ENCODE measurements at regions not wholly inside any gene's neighbourhood (a gene's known extent, or its start where the extent isn't known, plus 50 kb on each side); places are given as distances from the start of the nearest gene placed in this dataset.
"Not testable (repeated sequence)": the region's sequence is repeated elsewhere in the genome, so short reads cannot be mapped to it uniquely, and the experiment has no call there.

DNA sequence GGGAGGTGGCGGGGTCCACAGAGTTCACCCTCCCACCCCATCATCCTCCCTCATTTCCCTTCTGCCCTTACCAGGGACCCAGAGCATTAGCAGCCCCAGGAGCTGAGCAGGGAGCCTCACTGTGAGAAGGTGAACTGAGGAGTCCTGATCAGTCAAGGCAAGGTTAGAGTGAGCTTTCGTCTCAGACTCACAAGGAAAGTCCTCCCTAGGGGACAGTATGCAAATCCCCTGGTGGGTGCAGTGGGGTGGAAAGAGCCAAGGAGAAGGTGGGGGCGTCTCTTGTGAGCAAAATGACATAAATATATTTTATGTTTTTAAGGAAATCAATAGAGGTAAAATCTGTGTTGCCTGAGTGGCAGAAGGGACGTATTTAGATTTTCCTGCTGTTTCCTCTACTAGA lies 329.1 kb downstream of the RPIA start:
- not testable (repeated sequence) for H3K4me3 ChIP-seq (ENCODE audit: low read depth, low read length); H3K27me3 ChIP-seq (ENCODE audit: control insufficient read depth, insufficient read depth, low read length); H3K36me3 ChIP-seq (ENCODE audit: control insufficient read depth, insufficient read depth, low read length); H3K9me3 ChIP-seq (ENCODE audit: control insufficient read depth, insufficient read depth, low read length); H3K4me1 ChIP-seq (ENCODE audit: control insufficient read depth, insufficient read depth, low read length); H3K27ac ChIP-seq (ENCODE audit: low read depth, low read length); H3K9ac ChIP-seq (ENCODE audit: low read depth, low read length)

DNA sequence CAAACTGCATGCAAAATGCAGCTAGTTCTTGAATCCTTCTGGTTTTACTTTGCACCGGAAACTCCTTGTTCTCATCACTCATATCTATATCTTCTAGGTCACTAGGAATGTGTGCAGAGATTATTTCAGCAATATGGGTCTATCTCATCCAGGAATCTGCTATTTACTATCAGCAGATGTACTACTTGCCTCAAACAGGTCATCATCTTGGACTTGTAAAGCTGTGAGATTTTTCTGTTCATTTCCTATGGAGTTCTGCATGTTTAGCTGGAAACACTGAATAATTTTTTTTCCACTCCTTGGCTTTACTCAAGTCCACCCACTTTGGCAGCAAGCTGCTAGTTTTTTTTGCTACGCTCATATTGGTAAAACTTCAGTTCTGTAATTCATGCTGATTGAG lies 334.8 kb downstream of the RPIA start:
- not testable (repeated sequence) for H3K9ac ChIP-seq (ENCODE audit: low read depth, low read length); H3K36me3 ChIP-seq (ENCODE audit: control insufficient read depth, insufficient read depth, low read length); H3K27me3 ChIP-seq (ENCODE audit: control insufficient read depth, insufficient read depth, low read length); H3K9me3 ChIP-seq (ENCODE audit: control insufficient read depth, insufficient read depth, low read length); H3K4me1 ChIP-seq (ENCODE audit: control insufficient read depth, insufficient read depth, low read length); H3K4me3 ChIP-seq (ENCODE audit: low read depth, low read length); H3K27ac ChIP-seq (ENCODE audit: low read depth, low read length)

GRCh38 chr2:89027115-89027514 lies 335.6 kb downstream of the RPIA start:
- H3K4me1 ChIP-seq (ENCODE audit: control insufficient read depth, insufficient read depth, low read length); H3K9ac ChIP-seq (ENCODE audit: low read depth, low read length); H3K9me3 ChIP-seq (ENCODE audit: control insufficient read depth, insufficient read depth, low read length); H3K4me3 ChIP-seq (ENCODE audit: low read depth, low read length); H3K27me3 ChIP-seq (ENCODE audit: control insufficient read depth, insufficient read depth, low read length); H3K27ac ChIP-seq (ENCODE audit: low read depth, low read length); H3K36me3 ChIP-seq (ENCODE audit: control insufficient read depth, insufficient read depth, low read length): not testable (repeated sequence)

DNA sequence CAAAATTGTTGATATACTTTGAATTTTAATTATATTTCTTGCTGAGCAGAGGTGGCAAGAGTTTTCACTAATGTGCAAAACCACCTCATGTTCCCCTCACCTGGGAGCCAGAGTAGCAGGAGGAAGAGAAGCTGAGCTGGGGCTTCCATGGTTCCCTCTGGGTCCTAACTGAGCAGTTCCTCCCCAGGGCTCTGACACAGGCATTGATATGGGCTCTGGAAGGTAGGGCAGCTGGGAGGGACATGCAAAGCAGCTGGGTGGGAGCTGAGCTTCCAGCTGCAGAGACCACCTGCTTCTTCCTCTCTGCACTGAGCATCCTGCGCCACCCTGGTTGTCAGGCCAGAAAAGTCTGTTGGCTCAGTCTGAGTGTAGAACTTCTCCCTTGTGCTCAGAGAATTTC lies 336.1 kb downstream of the RPIA start:
- not testable (repeated sequence) for H3K9me3 ChIP-seq (ENCODE audit: control insufficient read depth, insufficient read depth, low read length); H3K4me1 ChIP-seq (ENCODE audit: control insufficient read depth, insufficient read depth, low read length); H3K9ac ChIP-seq (ENCODE audit: low read depth, low read length); H3K27ac ChIP-seq (ENCODE audit: low read depth, low read length); H3K4me3 ChIP-seq (ENCODE audit: low read depth, low read length); H3K27me3 ChIP-seq (ENCODE audit: control insufficient read depth, insufficient read depth, low read length); H3K36me3 ChIP-seq (ENCODE audit: control insufficient read depth, insufficient read depth, low read length)

- H3K9me3 ChIP-seq (ENCODE audit: control insufficient read depth, insufficient read depth, low read length); H3K27me3 ChIP-seq (ENCODE audit: control insufficient read depth, insufficient read depth, low read length); H3K27ac ChIP-seq (ENCODE audit: low read depth, low read length); H3K4me1 ChIP-seq (ENCODE audit: control insufficient read depth, insufficient read depth, low read length); H3K36me3 ChIP-seq (ENCODE audit: control insufficient read depth, insufficient read depth, low read length); H3K4me3 ChIP-seq (ENCODE audit: low read depth, low read length); H3K9ac ChIP-seq (ENCODE audit: low read depth, low read length): not testable (repeated sequence)
These were observed 337.8 kb downstream of the RPIA start for GRCh38 chr2:89029257-89029656.

DNA sequence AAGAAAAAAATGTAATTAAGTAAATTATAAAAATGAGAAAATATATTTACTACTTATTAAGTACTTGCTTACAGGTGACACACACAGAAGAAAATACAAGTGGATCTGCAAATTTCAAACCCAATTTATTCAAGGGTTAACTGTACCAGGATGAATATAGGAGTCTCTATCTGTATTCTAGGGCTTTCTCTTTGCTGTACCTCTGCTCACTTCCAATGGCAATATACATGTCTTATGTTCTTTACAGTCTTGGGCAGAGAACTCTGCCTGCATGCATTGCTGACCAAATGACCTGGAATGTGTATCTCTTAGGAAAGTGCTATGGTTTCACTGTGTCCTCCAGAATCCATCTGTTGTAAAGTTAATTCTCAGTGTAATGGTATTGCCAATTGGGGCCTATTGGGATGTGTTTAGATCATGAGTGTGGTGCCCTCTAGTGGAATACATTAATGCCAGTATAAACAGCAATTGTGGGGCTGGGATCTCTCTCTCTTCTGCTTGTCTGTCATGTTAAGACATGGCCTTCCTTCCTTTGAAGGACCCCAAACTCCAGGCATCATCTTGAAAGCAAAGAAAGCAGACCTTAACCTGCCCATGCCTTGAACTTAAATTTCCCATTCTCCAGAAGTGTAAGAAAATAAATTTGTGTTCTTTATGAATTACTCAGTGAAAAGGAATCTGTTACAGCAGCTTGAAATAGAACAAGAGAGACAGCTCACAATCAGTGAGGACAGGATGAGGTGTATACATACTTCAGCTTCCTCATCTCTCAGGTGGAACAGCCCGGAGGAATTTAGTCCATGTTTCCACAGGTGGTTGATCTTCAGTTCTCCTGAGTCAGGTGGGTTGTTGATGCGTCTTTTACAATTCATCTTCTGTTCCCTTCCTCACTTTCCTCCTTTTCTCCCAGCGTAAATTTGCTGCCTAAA lies 356.9 kb downstream of the RPIA start:
- H3K4me1 ChIP-seq (ENCODE audit: control insufficient read depth, insufficient read depth, low read length); H3K27me3 ChIP-seq (ENCODE audit: control insufficient read depth, insufficient read depth, low read length); H3K4me3 ChIP-seq (ENCODE audit: low read depth, low read length); H3K36me3 ChIP-seq (ENCODE audit: control insufficient read depth, insufficient read depth, low read length); H3K9me3 ChIP-seq (ENCODE audit: control insufficient read depth, insufficient read depth, low read length); H3K9ac ChIP-seq (ENCODE audit: low read depth, low read length); H3K27ac ChIP-seq (ENCODE audit: low read depth, low read length): not testable (repeated sequence)

DNA sequence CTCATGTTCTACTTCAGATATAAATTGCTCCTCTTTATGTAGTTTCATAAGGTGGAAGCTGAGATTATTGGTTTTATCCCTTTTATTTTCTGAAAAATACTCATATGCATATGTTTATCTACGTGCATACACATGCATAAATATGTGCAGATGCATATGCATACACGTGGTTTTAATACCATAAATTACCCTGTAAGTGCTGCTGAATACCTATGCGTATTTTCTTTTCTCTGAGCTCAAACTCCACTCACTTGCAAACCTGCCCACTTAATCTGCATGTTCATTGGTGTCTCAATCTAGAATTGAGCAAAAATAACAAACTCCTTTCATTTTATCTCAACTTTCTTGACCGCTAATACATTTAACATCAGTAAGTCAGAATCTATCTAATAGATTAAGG lies 367.1 kb downstream of the RPIA start:
- not testable (repeated sequence) for H3K36me3 ChIP-seq (ENCODE audit: control insufficient read depth, insufficient read depth, low read length); H3K9ac ChIP-seq (ENCODE audit: low read depth, low read length); H3K27ac ChIP-seq (ENCODE audit: low read depth, low read length); H3K4me1 ChIP-seq (ENCODE audit: control insufficient read depth, insufficient read depth, low read length); H3K4me3 ChIP-seq (ENCODE audit: low read depth, low read length); H3K27me3 ChIP-seq (ENCODE audit: control insufficient read depth, insufficient read depth, low read length); H3K9me3 ChIP-seq (ENCODE audit: control insufficient read depth, insufficient read depth, low read length)

- not testable (repeated sequence) for H3K4me1 ChIP-seq (ENCODE audit: control insufficient read depth, insufficient read depth, low read length); H3K9me3 ChIP-seq (ENCODE audit: control insufficient read depth, insufficient read depth, low read length); H3K27me3 ChIP-seq (ENCODE audit: control insufficient read depth, insufficient read depth, low read length); H3K9ac ChIP-seq (ENCODE audit: low read depth, low read length); H3K4me3 ChIP-seq (ENCODE audit: low read depth, low read length); H3K36me3 ChIP-seq (ENCODE audit: control insufficient read depth, insufficient read depth, low read length); H3K27ac ChIP-seq (ENCODE audit: low read depth, low read length)
These were observed 369.7 kb downstream of the RPIA start for GRCh38 chr2:89061174-89061573.

DNA sequence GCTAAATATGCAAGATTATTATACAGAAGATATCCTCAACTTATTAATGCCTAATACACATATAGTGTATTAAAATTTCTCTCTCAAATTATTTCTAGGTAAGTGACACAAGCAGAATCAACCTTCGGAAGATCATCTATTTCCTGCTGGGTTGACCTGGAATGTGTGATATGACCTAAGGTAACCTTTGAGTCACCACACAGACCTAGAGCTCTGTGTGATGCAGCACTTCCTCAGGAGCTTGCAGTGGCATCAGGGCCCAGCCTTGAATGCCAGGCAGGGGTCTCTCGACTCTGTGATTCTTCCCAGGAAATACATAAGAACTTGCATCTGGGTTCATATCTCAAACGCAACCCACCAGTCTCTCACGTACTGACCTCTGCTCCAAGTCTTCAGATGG lies 385.3 kb downstream of the RPIA start:
- H3K9ac ChIP-seq (ENCODE audit: low read depth, low read length); H3K27ac ChIP-seq (ENCODE audit: low read depth, low read length); H3K36me3 ChIP-seq (ENCODE audit: control insufficient read depth, insufficient read depth, low read length); H3K4me3 ChIP-seq (ENCODE audit: low read depth, low read length); H3K9me3 ChIP-seq (ENCODE audit: control insufficient read depth, insufficient read depth, low read length); H3K4me1 ChIP-seq (ENCODE audit: control insufficient read depth, insufficient read depth, low read length); H3K27me3 ChIP-seq (ENCODE audit: control insufficient read depth, insufficient read depth, low read length): not testable (repeated sequence)

DNA sequence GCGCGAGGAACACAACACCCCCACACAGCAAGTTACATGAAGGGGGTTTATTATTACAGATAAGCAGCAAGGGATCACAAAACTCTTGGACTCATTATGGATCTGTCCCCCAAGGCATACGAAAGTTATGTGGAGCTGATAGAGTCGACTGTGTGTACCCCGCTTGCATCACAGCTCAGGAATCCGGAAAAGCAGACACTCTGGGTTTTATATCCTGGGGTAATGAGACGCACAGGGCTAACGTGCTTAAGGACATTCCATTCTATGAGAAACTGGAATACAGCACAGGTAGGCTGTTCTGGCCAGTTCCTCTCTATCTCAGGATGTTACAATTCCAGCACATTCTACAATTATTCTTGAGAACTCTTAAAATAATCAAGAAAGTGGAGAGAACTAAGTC lies 401.4 kb downstream of the RPIA start:
- not testable (repeated sequence) for H3K27ac ChIP-seq (ENCODE audit: low read depth, low read length); H3K4me1 ChIP-seq (ENCODE audit: control insufficient read depth, insufficient read depth, low read length); H3K27me3 ChIP-seq (ENCODE audit: control insufficient read depth, insufficient read depth, low read length); H3K9me3 ChIP-seq (ENCODE audit: control insufficient read depth, insufficient read depth, low read length); H3K36me3 ChIP-seq (ENCODE audit: control insufficient read depth, insufficient read depth, low read length); H3K4me3 ChIP-seq (ENCODE audit: low read depth, low read length); H3K9ac ChIP-seq (ENCODE audit: low read depth, low read length)

- H3K9me3 ChIP-seq (ENCODE audit: control insufficient read depth, insufficient read depth, low read length); H3K36me3 ChIP-seq (ENCODE audit: control insufficient read depth, insufficient read depth, low read length); H3K9ac ChIP-seq (ENCODE audit: low read depth, low read length); H3K27ac ChIP-seq (ENCODE audit: low read depth, low read length); H3K4me1 ChIP-seq (ENCODE audit: control insufficient read depth, insufficient read depth, low read length); H3K4me3 ChIP-seq (ENCODE audit: low read depth, low read length); H3K27me3 ChIP-seq (ENCODE audit: control insufficient read depth, insufficient read depth, low read length): not testable (repeated sequence)
These were observed 403.6 kb downstream of the RPIA start for GRCh38 chr2:89095060-89095459.

DNA sequence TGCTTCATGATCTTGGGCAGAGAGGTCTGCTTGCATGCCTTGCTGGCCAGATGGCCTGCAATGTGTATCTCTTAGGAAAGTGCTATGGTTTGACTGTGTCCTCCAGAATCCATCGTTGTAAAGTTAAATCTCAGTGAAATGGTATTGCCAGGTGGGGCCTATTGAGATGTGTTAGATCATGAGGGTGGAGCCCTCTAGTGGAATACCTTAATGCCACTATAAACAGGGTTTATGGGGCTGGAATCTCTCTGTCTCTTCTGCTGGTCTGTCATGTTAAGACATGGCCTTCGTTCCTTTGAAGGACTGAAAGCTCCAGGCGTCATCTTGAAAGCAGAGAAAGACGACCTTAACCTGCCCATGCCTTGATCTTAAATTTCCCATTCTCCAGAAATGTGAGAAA lies 411.1 kb downstream of the RPIA start:
- not testable (repeated sequence) for H3K4me3 ChIP-seq (ENCODE audit: low read depth, low read length); H3K4me1 ChIP-seq (ENCODE audit: control insufficient read depth, insufficient read depth, low read length); H3K9ac ChIP-seq (ENCODE audit: low read depth, low read length); H3K27ac ChIP-seq (ENCODE audit: low read depth, low read length); H3K9me3 ChIP-seq (ENCODE audit: control insufficient read depth, insufficient read depth, low read length); H3K36me3 ChIP-seq (ENCODE audit: control insufficient read depth, insufficient read depth, low read length); H3K27me3 ChIP-seq (ENCODE audit: control insufficient read depth, insufficient read depth, low read length)

All from HUES48 (cell line).